Heart left ventricle (tissue), 16 donors: ENCODE measurements at regions not wholly inside any gene's neighbourhood (a gene's known extent, or its start where the extent isn't known, plus 50 kb on each side); places are given as distances from the start of the nearest gene placed in this dataset.
"Not testable (repeated sequence)": the region's sequence is repeated elsewhere in the genome, so short reads cannot be mapped to it uniquely, and the experiment has no call there.

Source experiments
- ATAC-seq, 4 donors: fragments of 200-7000 bp; cut with Tn5 transposase; one replicate each; pipeline ENCODE4 v1.9.1; 2020 to 2022; ENCODE audit warnings: moderate library complexity in 4 of 4, mild to moderate bottlenecking in 3 of 4, moderate number of reproducible peaks in 1 of 4
- DNase-seq, 5 donors: peaks; one replicate each; pipeline ENCODE4 v3.0.0-alpha.2; 2020
- H3K27ac ChIP-seq, 12 donors: fragments of 200-600 bp; sonication (generic) in 4 of 12; one replicate each; pipeline versions ENCODE4 v1.5.0 to v1.8.0; 2016 to 2022; ENCODE audit warnings: mild to moderate bottlenecking in 2 of 12
- H3K27me3 ChIP-seq, 9 donors: fragments of 200-600 bp; sonication (generic) in 2 of 9; one replicate each; pipeline versions ENCODE4 v1.5.1 to v1.8.0; 2016 to 2022; ENCODE audit warnings: mild to moderate bottlenecking in 3 of 9
- H3K36me3 ChIP-seq, 9 donors: fragments of 200-600 bp; sonication (generic) in 2 of 9; one replicate each; pipeline versions ENCODE4 v1.5.0 to v1.8.0; 2018 to 2022; ENCODE audit warnings: mild to moderate bottlenecking in 2 of 9
- H3K4me1 ChIP-seq, 12 donors: fragments of 200-600 bp; sonication (generic) in 4 of 12; one replicate each; pipeline versions ENCODE4 v1.5.0 to v1.8.0; 2016 to 2022; ENCODE audit warnings: mild to moderate bottlenecking in 3 of 12
- H3K4me3 ChIP-seq, 12 donors: fragments of 200-600 bp; sonication (generic) in 4 of 12; one replicate each; pipeline versions ENCODE4 v1.5.0 to v1.8.0; 2017 to 2022; ENCODE audit warnings: mild to moderate bottlenecking in 9 of 12, moderate library complexity in 4 of 12
- H3K9me3 ChIP-seq, 12 donors: fragments of 200-600 bp; sonication (generic) in 4 of 12; one replicate each; pipeline versions ENCODE4 v1.5.0 to v1.8.0; 2016 to 2022; ENCODE audit warnings: mild to moderate bottlenecking in 1 of 12
- POLR2A ChIP-seq, 2 donors: fragments of 450-650 bp; IDR thresholded peaks; one replicate each; pipeline ENCODE4 v1.6.1; 2017; ENCODE audit warnings: antibody characterized with exemption in 2 of 2, mild to moderate bottlenecking in 2 of 2, moderate library complexity in 2 of 2
- WGBS, 4 donors: extraction: QIAGEN DNeasy Blood & Tissue Kit in 2 of 4; methylation state at CpG; one replicate each; pipeline versions ENCODE4 v1.1.5 to v1.1.7; 2013 to 2018; 5-methylcytosine and 5-hydroxymethylcytosine counted together
- intact Hi-C, 10 donors: fragments of 100-400 bp; cut with DNase I; formaldehyde crosslinking; loops; one replicate each; pipeline versions ENCODE4 v1.11.1 to v1.14.2; 2022
- TF ChIP-seq, protein P1 (sequence below), 12 donors: fragments of 200-600 bp; sonication (generic) in 4 of 12; IDR thresholded peaks; one replicate each; pipeline versions ENCODE4 v1.5.0 to v1.8.0; 2018 to 2022; ENCODE audit warnings: antibody characterized with exemption in 12 of 12, mild to moderate bottlenecking in 5 of 12
- donor health status: ischemic (EF 13 %, LVEDD 7.1; RV severe dilation, severe dysfunction).
- donor health status: healthy with polysubstance abuse.
- donor health status: DM: no; HTN: yes; CAD: no.
- donor health status: DM: no; HTN: no; CAD: no.
- donor health status: ischemic (EF 25% LVEDD 6.9; RV normal size, moderate dysfunction).
- donor health status: ischemic (EF 25% LVEDD 5.7; RV mildly dilated, moderate dysfunction).
- donor health status: healthy.
- donor health status: DM: yes; HTN: yes; CAD: no.
- donor health status: ischemic (EF 35%, LVEDD 5.7; RV mildly dilated, moderate dysfunction).
- donor health status: nonischemic (EF 11% LVEDD 7.7; RV severe dilation, severe dysfunction).
- donor health status: DM: yes; HTN: yes; CAD: no.
- donor health status: PGD.
- donor health status: ischemic (EF 29% LVEDD 5.4; RV normal size, mild dysfunction).
- donor health status: nonischemic (EF 23%, LVEDD 6.1; RV moderate dilation, normal function).

DNA sequence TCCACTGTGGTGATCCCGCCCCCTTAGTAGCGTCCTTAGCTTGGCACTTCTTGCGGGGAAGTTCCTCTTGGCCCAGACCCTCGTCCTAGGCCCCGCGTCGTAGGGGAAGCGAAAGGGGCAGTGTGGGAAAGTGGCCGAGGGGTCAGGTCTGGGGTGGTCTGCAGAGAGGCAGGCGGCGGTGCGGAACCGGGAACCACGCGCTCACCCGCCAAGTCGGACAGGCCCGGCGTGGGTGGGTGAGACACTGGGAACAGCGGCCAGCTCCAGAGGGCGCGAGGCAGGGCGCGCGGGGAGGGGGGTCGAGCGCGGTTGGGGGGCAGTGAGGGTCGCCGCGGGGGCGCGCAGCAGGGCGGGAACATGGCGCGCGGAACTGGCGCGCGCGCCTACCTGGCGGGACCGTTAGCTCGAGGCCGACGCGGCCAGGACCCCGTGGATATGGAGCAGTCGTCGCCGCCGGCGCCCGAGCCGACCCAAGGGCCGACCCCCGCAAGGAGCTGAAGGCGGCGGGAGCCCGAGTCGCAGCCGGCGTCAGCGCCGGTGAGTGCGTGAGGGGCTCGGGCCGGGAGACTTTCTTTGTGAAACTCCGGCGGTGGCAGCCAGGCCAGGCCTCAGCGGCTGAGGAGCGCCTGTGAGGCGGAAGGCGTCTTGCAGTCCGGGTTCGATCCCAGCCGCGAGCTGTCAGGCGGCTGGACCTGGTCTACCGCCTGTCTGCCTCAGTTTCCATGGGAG lies 2896.7 kb upstream of the TEKT4 start:
- Histone ChIP-seq H3K36me3 (no peaks in the 10 kb centered on the region), H3K9me3 (no peaks in the 10 kb centered on the region), H3K27me3 (peaks cover 0 to 14% (median 0%) of the 10 kb centered on the region in 9 donors), H3K4me1 (no peaks in the 10 kb centered on the region), H3K4me3 (no peak overlapping the region), H3K27ac (no peak overlapping the region)
- no peak for TF ChIP-seq POLR2A (IDR thresholded peaks at IDR 0.05)
- TF ChIP-seq, protein P1, sequence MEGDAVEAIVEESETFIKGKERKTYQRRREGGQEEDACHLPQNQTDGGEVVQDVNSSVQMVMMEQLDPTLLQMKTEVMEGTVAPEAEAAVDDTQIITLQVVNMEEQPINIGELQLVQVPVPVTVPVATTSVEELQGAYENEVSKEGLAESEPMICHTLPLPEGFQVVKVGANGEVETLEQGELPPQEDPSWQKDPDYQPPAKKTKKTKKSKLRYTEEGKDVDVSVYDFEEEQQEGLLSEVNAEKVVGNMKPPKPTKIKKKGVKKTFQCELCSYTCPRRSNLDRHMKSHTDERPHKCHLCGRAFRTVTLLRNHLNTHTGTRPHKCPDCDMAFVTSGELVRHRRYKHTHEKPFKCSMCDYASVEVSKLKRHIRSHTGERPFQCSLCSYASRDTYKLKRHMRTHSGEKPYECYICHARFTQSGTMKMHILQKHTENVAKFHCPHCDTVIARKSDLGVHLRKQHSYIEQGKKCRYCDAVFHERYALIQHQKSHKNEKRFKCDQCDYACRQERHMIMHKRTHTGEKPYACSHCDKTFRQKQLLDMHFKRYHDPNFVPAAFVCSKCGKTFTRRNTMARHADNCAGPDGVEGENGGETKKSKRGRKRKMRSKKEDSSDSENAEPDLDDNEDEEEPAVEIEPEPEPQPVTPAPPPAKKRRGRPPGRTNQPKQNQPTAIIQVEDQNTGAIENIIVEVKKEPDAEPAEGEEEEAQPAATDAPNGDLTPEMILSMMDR (IDR thresholded peaks at IDR 0.05), result no peak
- 43 to 78% (median 49%) methylated on average over 23 to 80 of the region's 80 CpGs for WGBS, 4 donors
- DNase-seq, result no peak
- ATAC-seq, result no peak
- intact Hi-C loops, result no loop called here

DNA sequence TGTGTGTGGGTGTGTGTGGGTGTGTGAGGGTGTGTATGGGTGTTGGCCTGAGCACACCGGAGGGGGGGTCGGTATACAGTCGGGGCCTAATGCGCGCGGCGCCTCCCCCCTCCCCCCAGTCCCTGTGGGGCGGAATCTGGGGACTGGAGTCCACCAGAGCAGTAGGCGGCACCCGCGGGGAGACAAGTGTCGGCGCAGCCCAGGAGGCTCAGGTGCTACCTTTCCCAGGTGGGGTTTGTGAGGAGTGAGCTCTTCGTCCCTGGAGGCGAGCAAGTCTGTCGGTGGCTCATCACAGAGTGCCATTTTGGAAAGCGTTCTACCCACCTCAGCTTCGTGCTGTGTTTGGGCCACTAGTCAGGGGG lies 2896.1 kb upstream of the TEKT4 start:
- ATAC-seq, result no peak
- intact Hi-C loops, result no loop called here
- DNase-seq, result no peak
- H3K27me3 ChIP-seq, result peaks cover 0 to 14% (median 0%) of the 10 kb centered on the region in 9 donors
- 84 to 89% (median 87%) methylated on average over 16 to 18 of the region's 18 CpGs for WGBS, 4 donors
- H3K9me3 ChIP-seq, result no peaks in the 10 kb centered on the region
- TF ChIP-seq, protein P1 (IDR thresholded peaks at IDR 0.05), result no peak
- no peak for TF ChIP-seq POLR2A (IDR thresholded peaks at IDR 0.05)
- H3K36me3 ChIP-seq, result no peaks in the 10 kb centered on the region
- no peaks in the 10 kb centered on the region for H3K4me1 ChIP-seq
- H3K4me3 ChIP-seq, result no peak overlapping the region
- no peak overlapping the region for H3K27ac ChIP-seq

DNA sequence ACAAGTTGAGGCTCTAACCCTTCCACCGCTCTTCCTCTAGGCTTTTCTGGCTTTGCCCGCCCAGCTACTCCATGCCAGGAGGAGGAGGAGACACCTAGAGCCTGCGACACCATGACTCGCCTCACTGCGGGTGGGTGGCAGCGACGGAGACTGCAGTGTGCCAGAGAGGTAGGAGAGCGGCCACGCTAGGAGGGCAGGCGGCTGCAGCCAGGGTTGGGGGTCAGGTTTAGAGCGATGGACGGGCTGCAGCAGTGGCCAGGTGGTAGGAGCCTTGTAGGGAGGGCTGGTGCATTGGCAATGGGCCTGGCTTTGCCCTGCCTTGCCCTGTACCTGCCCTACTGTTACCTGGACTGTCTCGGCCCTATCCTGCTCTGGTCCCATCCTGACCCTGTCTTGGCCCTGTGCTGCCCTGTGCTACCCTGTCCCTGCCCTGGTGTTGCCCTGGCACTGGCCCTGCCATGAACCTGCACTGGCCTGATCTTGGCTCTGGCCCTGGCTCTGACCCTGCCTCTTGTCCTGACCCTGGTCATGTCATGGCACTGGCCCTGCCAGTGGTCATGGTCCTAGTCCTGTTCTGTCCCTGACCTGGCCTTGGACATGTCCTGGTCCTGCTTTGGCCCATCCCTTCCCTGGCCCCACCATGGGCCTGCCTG lies 2890.1 kb upstream of the TEKT4 start:
- 80 to 83% (median 82%) methylated on average over 12 to 13 of the region's 13 CpGs for WGBS, 4 donors
- H3K4me1 ChIP-seq, H3K27ac ChIP-seq, H3K4me3 ChIP-seq, H3K36me3 ChIP-seq, DNase-seq, H3K27me3 ChIP-seq, H3K9me3 ChIP-seq, ATAC-seq, intact Hi-C loops: not testable (repeated sequence)

DNA sequence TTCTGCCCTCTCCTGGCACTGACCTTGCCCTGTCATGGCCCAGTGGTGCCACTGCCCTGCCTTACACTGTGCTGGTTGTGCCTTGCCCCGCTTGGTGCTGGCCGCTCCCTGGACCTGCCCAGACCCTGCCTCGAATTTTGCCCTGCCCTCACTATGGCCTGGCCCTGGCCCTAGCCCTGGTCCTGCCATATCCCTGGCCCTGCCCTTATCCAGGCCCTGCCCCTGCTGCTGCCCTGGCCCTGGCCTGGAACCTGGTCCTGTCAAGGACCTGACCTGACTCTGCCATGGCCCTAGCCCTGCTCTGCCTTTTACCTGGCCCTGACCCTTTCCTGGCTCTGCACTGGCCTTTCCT lies 2889.6 kb upstream of the TEKT4 start:
- intact Hi-C loops, H3K4me3 ChIP-seq, H3K27ac ChIP-seq, H3K9me3 ChIP-seq, H3K27me3 ChIP-seq, ATAC-seq, H3K4me1 ChIP-seq, H3K36me3 ChIP-seq, DNase-seq: not testable (repeated sequence)
- WGBS, 4 donors, result 74 to 87% (median 85%) methylated on average over 3 of the region's 3 CpGs

DNA sequence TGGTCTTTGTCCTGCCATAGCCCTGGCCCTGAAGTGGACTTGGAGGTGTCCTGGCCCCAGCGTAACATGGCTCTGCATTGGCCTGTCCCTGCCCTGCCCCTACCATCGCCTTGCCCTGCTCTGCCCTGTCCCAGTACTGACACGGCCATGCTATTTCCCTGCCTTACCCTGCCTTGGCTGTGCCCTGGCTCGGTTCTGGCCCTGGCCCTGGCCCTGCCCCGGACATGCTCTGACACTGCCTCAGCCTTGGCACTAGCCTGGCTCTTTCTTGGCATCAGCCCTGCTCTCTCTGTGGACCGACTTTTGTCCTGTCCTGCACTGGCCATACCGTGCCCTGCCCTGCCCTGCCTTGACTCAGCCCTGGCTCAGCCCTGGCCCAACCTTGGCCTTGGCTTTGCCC lies 2889.0 kb upstream of the TEKT4 start:
- H3K27me3 ChIP-seq, H3K36me3 ChIP-seq, H3K4me3 ChIP-seq, H3K4me1 ChIP-seq, ATAC-seq, intact Hi-C loops, H3K27ac ChIP-seq, H3K9me3 ChIP-seq: not testable (repeated sequence)
- 71 to 84% (median 77%) methylated on average over 7 of the region's 7 CpGs for WGBS, 4 donors
- peak in 1 of 5 donors; percentile 25 for DNase-seq

DNA sequence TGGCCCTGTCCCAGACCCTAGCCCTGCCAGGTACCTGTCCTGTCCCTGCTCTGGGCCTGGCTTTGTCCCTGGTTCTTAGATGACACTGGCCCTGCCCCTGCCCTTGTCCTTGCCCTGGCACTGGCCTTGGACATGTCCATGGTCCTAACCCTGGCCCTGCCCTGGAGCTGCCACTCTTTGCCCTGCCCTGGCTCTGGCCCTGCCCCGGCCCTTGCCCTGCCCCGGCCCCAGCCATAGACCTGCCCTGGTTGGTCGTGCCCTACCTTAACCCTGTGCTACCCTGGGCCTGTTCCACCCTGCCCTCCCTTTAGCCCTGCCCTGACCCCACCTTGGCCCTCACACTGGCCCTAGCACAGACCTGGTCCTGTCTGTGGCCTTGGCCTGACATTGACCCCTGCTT lies 2888.0 kb upstream of the TEKT4 start:
- H3K36me3 ChIP-seq, ATAC-seq, H3K27me3 ChIP-seq, DNase-seq, intact Hi-C loops, H3K9me3 ChIP-seq, H3K4me3 ChIP-seq, H3K27ac ChIP-seq, H3K4me1 ChIP-seq: not testable (repeated sequence)
- WGBS, 4 donors, result 79 to 87% (median 81%) methylated on average over 3 of the region's 3 CpGs

DNA sequence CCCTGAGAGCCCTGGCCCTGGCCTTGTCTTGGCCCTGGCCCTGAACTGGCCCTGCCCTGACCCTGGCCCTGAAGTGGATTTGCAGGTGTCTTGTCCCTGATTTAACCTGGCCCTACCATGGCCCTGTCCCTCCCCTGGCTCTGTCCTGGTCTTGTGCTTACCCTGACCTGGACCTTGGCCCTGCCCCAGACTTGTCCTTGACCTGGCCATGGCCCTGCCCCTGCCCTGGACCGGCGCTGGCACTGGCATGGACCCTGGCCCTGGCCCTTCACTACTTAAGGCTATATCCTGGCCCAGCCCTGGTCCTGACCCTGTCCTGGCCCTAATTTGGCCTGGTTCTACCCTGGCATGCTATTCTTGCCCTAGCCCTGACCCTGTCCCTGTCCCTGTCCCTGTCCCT lies 2887.5 kb upstream of the TEKT4 start:
- intact Hi-C loops, ATAC-seq: not testable (repeated sequence)

DNA sequence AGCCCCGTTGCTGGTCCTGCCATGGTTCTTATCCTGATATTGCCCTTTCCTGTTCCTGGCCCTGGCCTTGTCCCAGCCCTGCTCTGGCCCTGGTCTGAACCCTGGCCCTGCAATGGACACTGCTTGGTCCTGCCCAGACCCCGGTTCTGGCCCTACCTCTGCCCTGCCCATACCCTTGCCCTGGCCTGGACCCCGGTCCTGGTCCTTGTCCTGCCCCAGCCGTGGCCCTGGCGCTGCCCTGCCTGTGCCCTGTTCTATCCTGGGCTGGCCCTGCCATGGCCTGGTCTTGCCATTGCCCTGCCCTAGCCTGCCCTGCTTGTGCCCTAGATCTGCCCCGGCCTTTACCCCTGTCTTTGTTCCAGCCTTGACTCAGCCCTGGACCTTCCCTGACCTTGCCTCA lies 2887.1 kb upstream of the TEKT4 start:
- H3K4me1 ChIP-seq, intact Hi-C loops, H3K9me3 ChIP-seq, H3K4me3 ChIP-seq, ATAC-seq, H3K36me3 ChIP-seq, DNase-seq, H3K27ac ChIP-seq, H3K27me3 ChIP-seq: not testable (repeated sequence)
- WGBS, 4 donors, result 71 to 85% (median 82%) methylated on average over 5 to 6 of the region's 6 CpGs

More for the DNA sequence above, 2887.5 kb upstream of the TEKT4 start:
- not testable (repeated sequence) for H3K27ac ChIP-seq, H3K9me3 ChIP-seq, H3K4me1 ChIP-seq, H3K36me3 ChIP-seq, H3K4me3 ChIP-seq, H3K27me3 ChIP-seq, DNase-seq
- WGBS, 4 donors, result 83 to 100% (median 88%) methylated on average over 2 of the region's 2 CpGs

DNA sequence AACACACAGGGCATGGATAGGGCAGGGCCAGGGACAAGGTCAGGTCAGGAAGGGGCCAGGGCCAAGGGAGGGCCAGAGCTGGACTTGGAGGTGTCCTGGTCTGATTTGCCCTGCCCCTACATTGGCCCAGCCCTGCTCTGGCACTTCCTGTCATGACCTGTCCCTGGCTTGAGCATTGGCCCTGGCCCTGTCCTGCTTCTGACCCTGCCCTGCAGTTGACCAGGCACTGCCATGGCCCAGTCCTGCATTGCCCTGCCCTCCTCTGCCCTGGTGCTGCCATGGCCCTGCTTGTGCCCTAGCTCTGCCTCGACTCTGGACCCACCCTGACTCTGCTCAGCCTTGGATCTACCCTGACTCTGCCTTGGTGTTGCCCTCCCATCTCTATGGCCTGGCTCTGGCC lies 2885.7 kb upstream of the TEKT4 start:
- H3K9me3 ChIP-seq, H3K27ac ChIP-seq, H3K36me3 ChIP-seq, H3K27me3 ChIP-seq, DNase-seq, ATAC-seq, H3K4me3 ChIP-seq, intact Hi-C loops, H3K4me1 ChIP-seq: not testable (repeated sequence)
- WGBS, 4 donors, result 39 to 50% (median 40%) methylated on average over 1 of the region's 1 CpG
